GM23338 (cell line): ENCODE measurements at regions not wholly inside any gene's neighbourhood (a gene's known extent, or its start where the extent isn't known, plus 50 kb on each side); places are given as distances from the start of the nearest gene placed in this dataset.
A peak's percentile ranks its signal among the peaks of the same experiment; 100 is the strongest.

Experiments used
- ATAC-seq: fragments of 200-7000 bp; cut with Tn5 transposase; 3 replicates; pipeline ENCODE4 v1.9.1; 2020
- DNase-seq: peaks from one replicate; pipeline ENCODE4 v3.0.0-alpha.2; 2015; ENCODE audit warnings: low spot score
- H2AFZ ChIP-seq: fragments of 200-600 bp; sonication (generic); 2 replicates; pipeline ENCODE4 v1.8.0; 2016; ENCODE audit warnings: antibody characterized with exemption, mild to moderate bottlenecking, moderate library complexity
- H3F3A ChIP-seq: fragments of 200-600 bp; sonication (generic); replicated peaks from 2 replicates; pipeline ENCODE4 v1.8.0; 2017; ENCODE audit warnings: antibody characterized with exemption, mixed run types, low read depth
- H3K27ac ChIP-seq: fragments of 200-600 bp; sonication (generic); 2 replicates; pipeline ENCODE4 v1.6.1; 2016; ENCODE audit warnings: low read depth
- H3K27me3 ChIP-seq: fragments of 200-600 bp; sonication (generic); 2 replicates; pipeline ENCODE4 v1.8.0; 2016; ENCODE audit warnings: mild to moderate bottlenecking, mixed run types, moderate library complexity; ENCODE audit not compliant: insufficient read depth
- H3K36me3 ChIP-seq: fragments of 200-600 bp; sonication (generic); 2 replicates; pipeline ENCODE4 v1.8.0; 2016; ENCODE audit warnings: mild to moderate bottlenecking; ENCODE audit not compliant: insufficient read depth
- H3K4me1 ChIP-seq: fragments of 200-600 bp; sonication (generic); 2 replicates; pipeline ENCODE4 v1.8.0; 2016; ENCODE audit warnings: mild to moderate bottlenecking, moderate library complexity; ENCODE audit not compliant: insufficient read depth
- H3K4me2 ChIP-seq: fragments of 200-600 bp; sonication (generic); 2 replicates; pipeline ENCODE4 v1.7.1; 2017; ENCODE audit warnings: mixed run types
- H3K4me3 ChIP-seq: fragments of 200-600 bp; sonication (generic); 2 replicates; pipeline ENCODE4 v1.6.1; 2016; ENCODE audit warnings: mixed run types
- H3K79me2 ChIP-seq: fragments of 200-600 bp; sonication (generic); replicated peaks from 2 replicates; pipeline ENCODE4 v1.8.0; 2017; ENCODE audit warnings: mild to moderate bottlenecking; ENCODE audit not compliant: insufficient read depth
- H3K9me2 ChIP-seq: fragments of 200-600 bp; sonication (generic); 2 replicates; pipeline ENCODE4 v1.8.0; 2017; ENCODE audit not compliant: insufficient read depth
- H4K20me1 ChIP-seq: fragments of 200-600 bp; sonication (generic); replicated peaks from 2 replicates; pipeline ENCODE4 v1.8.0; 2017; ENCODE audit warnings: mild to moderate bottlenecking; ENCODE audit not compliant: insufficient read depth
- H3K27ac Mint-ChIP-seq: 2 replicates; pipeline ENCODE4 v1.8.0; 2020; ENCODE audit warnings: inconsistent platforms, mild to moderate bottlenecking, moderate library complexity, mixed read lengths
- H3K27me3 Mint-ChIP-seq: 3 replicates; pipeline ENCODE4 v1.8.0; 2022; ENCODE audit warnings: low read depth, mild to moderate bottlenecking, moderate library complexity, mixed read lengths, inconsistent platforms; ENCODE audit not compliant: insufficient read depth, poor library complexity
- H3K36me3 Mint-ChIP-seq: 3 replicates; pipeline ENCODE4 v1.8.0; 2021; ENCODE audit warnings: low read depth, mild to moderate bottlenecking, inconsistent platforms, moderate library complexity, mixed read lengths
- H3K4me1 Mint-ChIP-seq: 3 replicates; pipeline ENCODE4 v1.8.0; 2020; ENCODE audit warnings: mild to moderate bottlenecking, inconsistent platforms, mixed read lengths
- H3K4me3 Mint-ChIP-seq: 3 replicates; pipeline ENCODE4 v1.8.0; 2021; ENCODE audit warnings: moderate library complexity, mild to moderate bottlenecking, inconsistent platforms, mixed read lengths
- H3K9me3 Mint-ChIP-seq: 3 replicates; pipeline ENCODE4 v1.8.0; 2020; ENCODE audit warnings: moderate library complexity, mild to moderate bottlenecking, inconsistent platforms, mixed read lengths
- CTCF ChIP-seq, 2 experiments: fragments of 200-600 bp in 1 of 2; sonication (generic) in 1 of 2; conservative IDR thresholded peaks; 2 replicates each; pipeline versions ENCODE4 v1.5.1 to v1.6.1; 2016 to 2017; ENCODE audit warnings: antibody characterized with exemption in 2 of 2, low read depth in 2 of 2, mild to moderate bottlenecking in 2 of 2, moderate library complexity in 1 of 2
- ETS1 ChIP-seq: IDR thresholded peaks from 2 replicates; pipeline ENCODE4 v1.6.1; 2016; ENCODE audit warnings: antibody characterized with exemption
- NANOG ChIP-seq: IDR thresholded peaks from 2 replicates; pipeline ENCODE4 v1.6.1; 2016; ENCODE audit warnings: antibody characterized with exemption, borderline replicate concordance
- REST ChIP-seq: IDR thresholded peaks from one replicate; pipeline ENCODE4 v1.6.1; 2018; ENCODE audit warnings: antibody characterized with exemption; ENCODE audit not compliant: unreplicated experiment
- ZNF114 ChIP-seq: fragments of 250-450 bp; sonication (Bioruptor Pico); IDR thresholded peaks from 2 replicates; pipeline ENCODE4 v1.5.0; 2020; ENCODE audit warnings: mild to moderate bottlenecking, moderate library complexity
- ZNF462 ChIP-seq: fragments of 250-450 bp; sonication (Bioruptor Pico); IDR thresholded peaks from 2 replicates; pipeline ENCODE4 v1.5.0; 2020; ENCODE audit warnings: mild to moderate bottlenecking, moderate library complexity

GRCh38 chr21:20023193-20023592 lies 975.0 kb upstream of the NCAM2 start:
- no peak overlapping the region for H3K27ac Mint-ChIP-seq
- no peaks in the 10 kb centered on the region for H3K27me3 Mint-ChIP-seq
- no peak overlapping the region for H3K27ac ChIP-seq
- no peaks in the 10 kb centered on the region for H4K20me1 ChIP-seq
- H2AFZ ChIP-seq: 0 out of 2 replicates have a peak overlapping the region, but pooled peaks have one; percentile 11
- no peak for TF ChIP-seq CTCF (conservative IDR thresholded peaks at IDR 0.05; ENCODE audit: low read depth in 2 of 2)
- TF ChIP-seq REST: no peak
- TF ChIP-seq ETS1: no peak
- no peaks in the 10 kb centered on the region for H3K79me2 ChIP-seq
- H3F3A ChIP-seq: no peaks in the 10 kb centered on the region
- no peak for ATAC-seq
- H3K9me2 ChIP-seq: peaks cover 3% of the 10 kb centered on the region; the same call in 1 of the 2 replicates
- H3K4me3 ChIP-seq: no peak overlapping the region
- H3K36me3 ChIP-seq: no peaks in the 10 kb centered on the region
- H3K4me3 Mint-ChIP-seq: no peak overlapping the region
- H3K9me3 Mint-ChIP-seq: peaks cover 2% of the 10 kb centered on the region; the same call in 2 of the 3 replicates
- no peak overlapping the region for H3K4me2 ChIP-seq
- H3K4me1 ChIP-seq: no peaks in the 10 kb centered on the region
- H3K4me1 Mint-ChIP-seq: peaks cover 5% of the 10 kb centered on the region; the same call in 2 of the 3 replicates
- DNase-seq: no peak
- peaks cover 3% of the 10 kb centered on the region; the same call in 1 of the 3 replicates for H3K36me3 Mint-ChIP-seq
- H3K27me3 ChIP-seq: no peaks in the 10 kb centered on the region

GRCh38 chr21:20024741-20025140 lies 973.5 kb upstream of the NCAM2 start:
- H3K9me2 ChIP-seq: no peaks in the 10 kb centered on the region
- no peak overlapping the region for H3K27ac Mint-ChIP-seq
- H3K4me3 Mint-ChIP-seq: no peak overlapping the region
- no peak overlapping the region for H3K4me3 ChIP-seq
- H3F3A ChIP-seq: no peaks in the 10 kb centered on the region
- H4K20me1 ChIP-seq: no peaks in the 10 kb centered on the region
- DNase-seq (no peak), ATAC-seq (no peak)
- no peaks in the 10 kb centered on the region for H3K4me1 ChIP-seq
- no peaks in the 10 kb centered on the region; the same call in 2 of the 3 replicates for H3K9me3 Mint-ChIP-seq
- no peaks in the 10 kb centered on the region for H3K36me3 ChIP-seq
- no peak overlapping the region for H3K4me2 ChIP-seq
- H2AFZ ChIP-seq: no peak overlapping the region
- no peak overlapping the region for H3K27ac ChIP-seq
- H3K27me3 Mint-ChIP-seq: no peaks in the 10 kb centered on the region
- no peaks in the 10 kb centered on the region for H3K79me2 ChIP-seq
- H3K27me3 ChIP-seq: no peaks in the 10 kb centered on the region
- H3K36me3 Mint-ChIP-seq: no peaks in the 10 kb centered on the region
- peaks cover 5% of the 10 kb centered on the region; the same call in 2 of the 3 replicates for H3K4me1 Mint-ChIP-seq
- no peak for TF ChIP-seq ZNF114 (CRISPR knock-in tag)
- no peak for TF ChIP-seq NANOG
- TF ChIP-seq ZNF462 (CRISPR knock-in tag): no peak
- no peak for TF ChIP-seq ETS1
